ENCODE measurements at regions not wholly inside any gene's neighbourhood (a gene's known extent, or its start where the extent isn't known, plus 50 kb on each side); places are given as distances from the start of the nearest gene placed in this dataset.

DNA sequence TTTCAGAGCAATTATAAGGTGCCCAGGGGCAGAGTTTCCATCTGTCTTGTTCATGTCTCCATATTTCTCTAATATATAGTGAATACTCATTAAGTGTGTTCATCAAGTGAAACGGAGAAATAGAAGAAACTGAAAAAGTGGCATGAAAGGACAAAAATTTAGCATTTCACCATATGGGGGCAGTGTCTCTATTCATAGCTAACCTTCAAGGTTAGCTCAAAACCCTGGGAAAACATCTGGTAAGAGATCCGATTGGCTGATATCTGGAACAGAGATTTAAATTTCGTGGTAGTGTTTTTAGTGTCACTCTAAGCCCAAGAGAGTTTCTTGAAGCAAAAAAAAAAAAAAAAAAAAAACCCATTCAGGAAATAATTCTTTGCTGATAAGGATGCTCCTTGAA is 367.5 kb downstream of the DAD1 start:
- no peak overlapping the region for H3K4me3 ChIP-seq (ENCODE audit: control insufficient read depth, low read depth, low read length)
- TF ChIP-seq, protein P1, sequence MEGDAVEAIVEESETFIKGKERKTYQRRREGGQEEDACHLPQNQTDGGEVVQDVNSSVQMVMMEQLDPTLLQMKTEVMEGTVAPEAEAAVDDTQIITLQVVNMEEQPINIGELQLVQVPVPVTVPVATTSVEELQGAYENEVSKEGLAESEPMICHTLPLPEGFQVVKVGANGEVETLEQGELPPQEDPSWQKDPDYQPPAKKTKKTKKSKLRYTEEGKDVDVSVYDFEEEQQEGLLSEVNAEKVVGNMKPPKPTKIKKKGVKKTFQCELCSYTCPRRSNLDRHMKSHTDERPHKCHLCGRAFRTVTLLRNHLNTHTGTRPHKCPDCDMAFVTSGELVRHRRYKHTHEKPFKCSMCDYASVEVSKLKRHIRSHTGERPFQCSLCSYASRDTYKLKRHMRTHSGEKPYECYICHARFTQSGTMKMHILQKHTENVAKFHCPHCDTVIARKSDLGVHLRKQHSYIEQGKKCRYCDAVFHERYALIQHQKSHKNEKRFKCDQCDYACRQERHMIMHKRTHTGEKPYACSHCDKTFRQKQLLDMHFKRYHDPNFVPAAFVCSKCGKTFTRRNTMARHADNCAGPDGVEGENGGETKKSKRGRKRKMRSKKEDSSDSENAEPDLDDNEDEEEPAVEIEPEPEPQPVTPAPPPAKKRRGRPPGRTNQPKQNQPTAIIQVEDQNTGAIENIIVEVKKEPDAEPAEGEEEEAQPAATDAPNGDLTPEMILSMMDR (IDR thresholded peaks at IDR 0.05; ENCODE audit: control insufficient read depth, insufficient read depth, low read depth, low read length, missing control alignments), result peak; percentile 36
- no peak for DNase-seq (ENCODE audit: low read depth)

DNA sequence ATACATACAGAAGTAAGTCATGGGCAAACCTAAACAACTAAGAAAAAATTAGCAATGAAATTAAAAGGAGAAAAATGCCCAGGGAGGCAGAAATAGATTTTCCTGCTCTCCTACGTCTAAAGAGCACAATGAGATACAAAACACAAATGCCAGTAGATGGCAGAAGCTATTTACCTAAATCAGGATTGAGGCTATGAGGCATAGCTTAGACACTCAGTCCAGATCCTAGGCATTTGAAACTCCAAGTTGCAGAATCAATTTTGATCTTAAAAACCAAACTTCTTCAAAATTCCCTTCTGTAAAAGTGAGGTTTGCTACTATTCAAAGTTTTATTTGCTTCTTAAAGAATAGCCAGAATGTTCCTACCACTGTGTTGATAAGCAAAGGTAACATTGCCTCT is 368.6 kb downstream of the DAD1 start:
- no peak overlapping the region for H3K4me3 ChIP-seq (ENCODE audit: control insufficient read depth, low read depth, low read length)
- TF ChIP-seq, protein P1 (IDR thresholded peaks at IDR 0.05; ENCODE audit: control insufficient read depth, insufficient read depth, low read depth, low read length, missing control alignments), result no peak
- no peak for DNase-seq (ENCODE audit: low read depth)

DNA sequence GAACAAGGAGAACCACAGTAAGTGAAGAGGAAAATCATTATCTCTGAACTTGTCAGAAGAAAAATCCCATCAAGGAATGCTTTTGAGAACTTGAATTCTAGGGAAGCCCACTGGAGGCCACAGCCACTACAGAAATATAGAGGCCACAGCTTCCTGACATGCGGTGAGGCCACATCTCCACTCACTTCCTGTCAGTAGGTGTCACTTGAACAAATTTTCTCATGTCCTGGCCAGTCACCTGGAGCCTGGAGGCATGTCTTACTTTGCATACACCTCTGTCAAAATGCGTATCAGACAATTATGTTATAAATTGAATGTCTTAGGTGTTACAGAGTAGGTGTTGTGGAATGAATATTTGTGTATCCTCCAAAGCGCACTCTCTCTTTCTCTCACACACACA is 370.3 kb downstream of the DAD1 start:
- no peak overlapping the region for H3K4me3 ChIP-seq (ENCODE audit: control insufficient read depth, low read depth, low read length)
- DNase-seq (ENCODE audit: low read depth), result no peak
- TF ChIP-seq, protein P1 (IDR thresholded peaks at IDR 0.05; ENCODE audit: control insufficient read depth, insufficient read depth, low read depth, low read length, missing control alignments), result no peak

DNA sequence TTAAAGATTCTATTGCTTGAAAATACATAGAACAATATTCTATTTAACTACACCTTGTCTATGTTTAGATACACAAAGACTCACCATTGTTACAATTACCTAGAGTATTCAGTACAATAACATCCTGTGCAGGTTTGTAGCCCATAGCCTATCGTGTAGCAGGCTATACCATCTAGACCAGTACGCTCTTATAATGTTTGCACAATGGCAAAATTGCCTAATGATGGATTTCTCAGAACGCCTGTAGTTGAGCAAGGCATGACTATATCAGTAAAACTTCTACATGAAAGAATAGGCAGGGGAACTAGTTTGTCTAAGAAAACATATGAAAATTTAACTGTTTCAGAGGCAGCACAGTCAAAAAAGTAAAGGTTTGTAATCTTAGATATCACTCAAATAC is 375.9 kb downstream of the DAD1 start:
- no peak overlapping the region for H3K4me3 ChIP-seq (ENCODE audit: control insufficient read depth, low read depth, low read length)
- TF ChIP-seq, protein P1 (IDR thresholded peaks at IDR 0.05; ENCODE audit: control insufficient read depth, insufficient read depth, low read depth, low read length, missing control alignments), result no peak
- no peak for DNase-seq (ENCODE audit: low read depth)

DNA sequence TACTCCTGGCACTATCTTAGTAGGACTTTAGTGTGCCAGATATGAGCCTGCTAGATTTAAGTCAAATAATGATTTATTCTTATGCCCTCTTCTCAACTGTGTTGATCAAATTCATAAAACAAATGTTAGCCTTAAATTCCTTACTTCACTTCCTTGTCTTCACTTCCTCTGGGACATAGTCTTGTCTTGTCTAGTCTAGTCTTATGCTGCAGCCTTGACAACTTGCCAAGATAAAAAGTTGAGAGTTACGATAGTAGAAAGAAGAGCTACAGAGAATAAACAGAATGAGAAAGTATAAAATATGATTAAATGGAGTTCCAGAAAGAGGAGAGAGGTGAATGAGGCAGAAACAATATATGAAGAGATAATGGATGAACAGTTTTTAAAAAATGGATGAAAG is 378.1 kb downstream of the DAD1 start:
- H3K4me3 ChIP-seq (ENCODE audit: control insufficient read depth, low read depth, low read length), result no peak overlapping the region
- TF ChIP-seq, protein P1 (IDR thresholded peaks at IDR 0.05; ENCODE audit: control insufficient read depth, insufficient read depth, low read depth, low read length, missing control alignments), result no peak
- no peak for DNase-seq (ENCODE audit: low read depth)

DNA sequence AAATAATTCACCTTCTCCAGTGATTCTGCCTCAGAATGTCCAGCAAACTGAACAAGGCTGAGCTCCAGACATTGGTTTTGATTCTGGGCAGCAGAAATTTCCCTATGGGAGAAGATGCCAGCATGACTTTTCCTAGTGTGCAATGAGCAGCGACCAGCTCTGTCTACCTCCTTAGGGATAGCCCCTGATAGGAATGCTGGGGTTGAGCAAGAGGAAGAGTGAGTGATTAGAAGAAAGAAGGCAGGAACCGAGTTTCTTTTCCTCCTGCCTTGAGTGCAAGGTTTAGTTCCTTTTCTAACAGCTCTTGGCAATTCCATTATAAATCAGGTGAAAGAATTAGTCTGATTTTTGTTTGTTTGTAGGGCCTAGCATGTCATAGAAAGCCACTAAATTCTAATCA is 379.0 kb downstream of the DAD1 start:
- DNase-seq (ENCODE audit: low read depth), result no peak
- TF ChIP-seq, protein P1 (IDR thresholded peaks at IDR 0.05; ENCODE audit: control insufficient read depth, insufficient read depth, low read depth, low read length, missing control alignments), result no peak
- H3K4me3 ChIP-seq (ENCODE audit: control insufficient read depth, low read depth, low read length), result no peak overlapping the region

DNA sequence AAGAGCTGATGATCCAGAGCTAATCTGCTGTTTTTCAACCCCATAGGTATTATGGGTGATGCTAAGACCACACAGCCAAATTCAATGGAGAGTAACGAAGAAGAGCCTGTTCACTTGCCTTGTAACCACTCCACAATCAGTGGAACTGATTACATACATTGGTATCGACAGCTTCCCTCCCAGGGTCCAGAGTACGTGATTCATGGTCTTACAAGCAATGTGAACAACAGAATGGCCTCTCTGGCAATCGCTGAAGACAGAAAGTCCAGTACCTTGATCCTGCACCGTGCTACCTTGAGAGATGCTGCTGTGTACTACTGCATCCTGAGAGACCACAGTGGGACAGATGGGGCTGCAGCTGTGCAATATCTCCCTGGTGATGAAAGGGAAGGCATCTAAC is 386.0 kb downstream of the DAD1 start:
- H3K4me3 ChIP-seq (ENCODE audit: control insufficient read depth, low read depth, low read length), result no peak overlapping the region
- TF ChIP-seq, protein P1 (IDR thresholded peaks at IDR 0.05; ENCODE audit: control insufficient read depth, insufficient read depth, low read depth, low read length, missing control alignments), result no peak
- DNase-seq (ENCODE audit: low read depth), result no peak

Data from AG09309 (cell line).